Astrocyte of the cerebellum (primary cell): ENCODE measurements at regions not wholly inside any gene's neighbourhood (a gene's known extent, or its start where the extent isn't known, plus 50 kb on each side); places are given as distances from the start of the nearest gene placed in this dataset.
A peak's percentile ranks its signal among the peaks of the same experiment; 100 is the strongest.

Source experiments
- DNase-seq: peaks from one replicate; pipeline ENCODE4 v3.0.0-alpha.2; 2011; ENCODE audit warnings: low read depth
- H3K4me3 ChIP-seq: 2 replicates; pipeline ENCODE4 v1.5.1; 2011; ENCODE audit warnings: mild to moderate bottlenecking, low read depth, low read length, moderate library complexity
- in situ Hi-C: cut with HindIII; loops from 2 replicates; pipeline ENCODE4 v1.10.0; 2017; ENCODE audit warnings: low sequenced_read_pairs
- TF ChIP-seq, protein P1 (sequence below): IDR thresholded peaks from 2 replicates; pipeline ENCODE4 v1.5.1; 2012; ENCODE audit warnings: low read length, low read depth, moderate library complexity, mild to moderate bottlenecking; ENCODE audit errors: missing control alignments

DNA sequence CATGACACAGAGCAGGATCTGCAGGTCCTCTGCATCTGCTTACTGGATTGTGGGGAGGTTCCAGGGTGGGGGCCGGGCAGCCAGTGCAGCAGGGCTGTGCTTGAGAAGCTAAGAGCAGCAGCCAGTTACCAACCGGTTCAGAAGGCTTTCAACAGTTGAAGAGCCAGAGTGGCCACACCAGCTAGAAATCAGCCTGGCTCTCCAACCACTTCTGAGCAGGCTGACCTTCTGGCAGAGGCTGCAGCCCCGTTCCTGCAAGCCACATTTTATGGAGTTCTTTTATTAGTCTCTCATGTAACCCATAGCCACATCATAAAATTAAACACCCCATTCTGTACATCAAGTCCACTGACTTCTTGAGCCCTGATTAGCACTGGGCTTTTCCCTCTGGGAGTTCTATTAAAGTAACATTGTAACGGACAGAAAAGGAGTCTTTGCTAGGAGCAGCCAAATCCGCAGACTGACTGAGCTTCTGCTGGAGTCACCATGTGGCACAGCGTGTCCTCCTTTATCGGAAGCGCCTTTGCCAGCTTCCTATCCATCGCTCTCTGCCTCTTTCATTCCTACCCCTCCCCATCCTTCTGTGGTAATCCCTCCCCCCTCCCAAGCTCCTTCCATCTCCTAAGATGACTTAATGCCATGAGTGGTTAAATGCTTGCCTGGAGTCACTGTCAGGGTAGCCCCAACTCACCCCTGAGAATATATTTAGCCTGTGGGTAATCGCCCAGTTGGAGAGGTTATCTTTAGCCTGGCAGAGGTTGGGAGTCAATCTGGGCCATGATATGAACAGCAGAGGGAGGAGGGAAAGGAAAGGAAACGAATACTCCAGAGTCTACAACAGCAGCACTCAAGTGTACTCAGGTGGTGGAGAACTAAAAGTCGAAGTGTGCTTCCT, 138.5 kb upstream of the HES1 start:
- in situ Hi-C loops: no loop called here
- H3K4me3 ChIP-seq: no peak overlapping the region
- TF ChIP-seq, protein P1, sequence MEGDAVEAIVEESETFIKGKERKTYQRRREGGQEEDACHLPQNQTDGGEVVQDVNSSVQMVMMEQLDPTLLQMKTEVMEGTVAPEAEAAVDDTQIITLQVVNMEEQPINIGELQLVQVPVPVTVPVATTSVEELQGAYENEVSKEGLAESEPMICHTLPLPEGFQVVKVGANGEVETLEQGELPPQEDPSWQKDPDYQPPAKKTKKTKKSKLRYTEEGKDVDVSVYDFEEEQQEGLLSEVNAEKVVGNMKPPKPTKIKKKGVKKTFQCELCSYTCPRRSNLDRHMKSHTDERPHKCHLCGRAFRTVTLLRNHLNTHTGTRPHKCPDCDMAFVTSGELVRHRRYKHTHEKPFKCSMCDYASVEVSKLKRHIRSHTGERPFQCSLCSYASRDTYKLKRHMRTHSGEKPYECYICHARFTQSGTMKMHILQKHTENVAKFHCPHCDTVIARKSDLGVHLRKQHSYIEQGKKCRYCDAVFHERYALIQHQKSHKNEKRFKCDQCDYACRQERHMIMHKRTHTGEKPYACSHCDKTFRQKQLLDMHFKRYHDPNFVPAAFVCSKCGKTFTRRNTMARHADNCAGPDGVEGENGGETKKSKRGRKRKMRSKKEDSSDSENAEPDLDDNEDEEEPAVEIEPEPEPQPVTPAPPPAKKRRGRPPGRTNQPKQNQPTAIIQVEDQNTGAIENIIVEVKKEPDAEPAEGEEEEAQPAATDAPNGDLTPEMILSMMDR: no peak
- DNase-seq: no peak

DNA sequence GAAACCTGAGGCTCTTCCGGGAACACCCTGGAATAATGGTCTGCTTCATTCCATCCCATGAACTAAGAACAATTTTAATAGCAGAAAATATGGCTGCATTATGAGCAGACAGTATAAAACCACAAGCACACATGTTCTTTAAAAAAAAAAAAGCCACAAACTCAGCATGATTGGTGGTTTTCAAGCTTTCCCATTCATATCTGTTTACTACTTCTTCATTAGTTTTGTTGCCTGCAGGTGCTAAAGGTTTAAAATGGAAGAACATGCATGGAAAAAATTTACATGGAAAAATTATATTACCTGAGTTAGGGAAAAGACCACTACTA, 137.9 kb upstream of the HES1 start:
- H3K4me3 ChIP-seq: no peak overlapping the region
- peak; percentile 35 for DNase-seq
- in situ Hi-C loops: no loop called here
- TF ChIP-seq, protein P1: no peak

DNA sequence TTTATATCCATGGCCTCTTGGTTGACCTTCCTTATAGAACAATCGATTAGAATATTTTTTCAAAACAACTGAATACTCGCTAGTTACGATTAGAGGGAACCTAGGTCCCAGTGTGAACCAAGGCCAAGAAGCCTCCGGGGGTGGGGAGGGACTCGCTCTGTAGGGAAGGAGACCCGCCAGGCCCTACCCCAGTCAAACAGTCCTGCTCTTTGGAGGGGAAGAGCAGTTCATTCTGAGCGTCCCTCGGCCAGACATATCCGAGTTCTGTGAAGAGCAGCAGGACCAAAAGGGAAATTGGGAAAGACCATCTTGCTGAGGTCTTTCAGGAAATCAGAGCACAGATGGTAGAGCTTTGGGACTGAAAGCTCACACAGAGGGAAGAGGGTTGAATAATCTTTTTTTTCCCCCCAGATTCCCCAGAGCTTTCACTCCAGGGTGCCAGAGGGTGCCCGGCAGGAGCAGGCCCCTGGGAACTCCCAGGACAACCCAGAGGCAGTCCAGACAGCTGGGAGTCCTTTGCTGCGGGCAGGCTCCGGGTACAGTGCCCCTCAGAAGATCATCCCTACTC, 137.2 kb upstream of the HES1 start:
- in situ Hi-C loops: no loop called here
- no peak overlapping the region for H3K4me3 ChIP-seq
- no peak for DNase-seq
- TF ChIP-seq, protein P1: no peak

DNA sequence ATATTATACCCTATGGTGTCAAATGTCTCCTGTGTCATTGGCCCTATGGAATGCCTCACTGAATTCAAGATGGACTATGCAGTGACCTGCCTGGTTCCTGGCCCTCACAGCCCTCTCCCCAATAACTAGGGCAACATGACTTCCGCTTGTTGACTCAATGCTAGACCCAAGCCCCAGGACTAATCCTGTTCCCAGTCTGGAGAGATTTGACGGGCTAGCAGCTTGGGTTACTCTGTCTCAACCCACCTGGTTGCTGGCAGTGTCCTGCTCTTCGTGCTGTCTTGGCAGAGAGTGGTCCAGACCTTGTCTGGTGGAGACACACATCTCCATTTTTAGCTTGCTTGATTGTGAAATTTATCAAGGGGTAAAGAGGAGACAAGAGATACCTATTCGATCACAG, 135.8 kb upstream of the HES1 start:
- H3K4me3 ChIP-seq: no peak overlapping the region
- TF ChIP-seq, protein P1: no peak

DNA sequence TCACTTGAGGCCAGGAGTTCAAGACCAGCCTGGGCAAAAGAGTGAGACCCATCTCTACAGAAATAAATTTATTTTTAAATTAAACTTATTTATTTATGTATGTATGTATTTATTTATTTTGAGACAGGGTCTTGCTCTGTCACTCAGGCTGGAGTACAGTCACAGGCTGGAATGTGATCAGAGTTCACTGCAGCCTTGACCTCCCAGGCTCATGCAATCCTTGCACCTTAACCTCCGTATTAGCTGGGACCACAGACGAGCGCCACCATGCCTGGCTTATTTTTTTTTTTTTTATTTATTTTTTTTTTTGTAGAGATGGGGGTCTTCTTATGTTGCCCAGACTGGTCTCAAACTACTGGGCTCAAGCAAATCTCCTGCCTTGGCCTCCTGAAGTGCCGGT, 135.2 kb upstream of the HES1 start:
- in situ Hi-C loops: no loop called here
- no peak overlapping the region for H3K4me3 ChIP-seq

More for the DNA sequence above, 135.8 kb upstream of the HES1 start:
- no peak for DNase-seq
- in situ Hi-C loops: no loop called here

DNA sequence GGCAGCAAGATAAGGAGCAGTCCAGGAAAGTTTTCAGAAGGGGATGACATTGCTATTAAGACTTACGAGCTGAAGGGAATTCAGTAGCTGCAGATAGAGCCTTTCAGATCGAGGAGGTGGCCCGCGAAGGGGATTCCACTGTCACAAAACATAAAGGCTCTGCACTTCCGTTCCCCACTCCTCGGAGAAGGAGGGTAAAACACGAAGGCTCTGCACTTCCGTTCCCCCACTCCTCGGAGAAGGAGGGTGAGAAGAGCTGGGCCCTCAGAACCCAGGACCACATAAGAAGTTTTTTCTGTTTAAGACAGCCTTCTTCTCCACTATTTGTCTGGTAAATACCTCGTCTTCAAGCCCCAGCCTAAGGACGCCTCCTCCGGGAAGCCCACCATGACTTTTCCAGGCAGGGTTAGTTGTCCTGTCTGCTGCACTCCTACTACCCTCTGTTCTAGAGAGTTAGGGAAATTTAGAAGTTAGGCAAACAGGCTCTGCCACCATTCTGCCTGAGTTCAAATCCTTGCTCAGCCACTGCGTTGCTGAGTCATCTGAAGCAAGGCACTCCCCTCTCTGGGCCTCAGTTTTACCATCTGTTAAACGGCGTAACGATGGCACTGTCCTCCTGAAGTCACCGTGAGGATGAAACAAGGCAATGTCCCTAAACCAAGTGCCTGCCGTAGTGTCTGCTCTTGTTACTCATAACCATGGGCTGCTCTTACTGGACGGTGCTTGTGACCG, 134.1 kb upstream of the HES1 start:
- in situ Hi-C loops: no loop called here
- TF ChIP-seq, protein P1: no peak
- H3K4me3 ChIP-seq: no peak overlapping the region
- DNase-seq: no peak

More for the DNA sequence above, 135.2 kb upstream of the HES1 start:
- TF ChIP-seq, protein P1: no peak
- DNase-seq: no peak
